ENCODE measurements at regions not wholly inside any gene's neighbourhood (a gene's known extent, or its start where the extent isn't known, plus 50 kb on each side); places are given as distances from the start of the nearest gene placed in this dataset.
A peak's percentile ranks its signal among the peaks of the same experiment; 100 is the strongest.

GRCh38 chr13:85074543-85075313 lies 724.5 kb downstream of the SLITRK6 start:
- ChIA-PET CTCF (no interaction called here), POLR2A (ENCODE audit: unreplicated experiment) (no interaction called here)
- no peak for TF ChIP-seq CHD1 (IDR thresholded peaks at IDR 0.05; ENCODE audit: low read depth, low read length)
- TF ChIP-seq RAD21 (IDR thresholded peaks at IDR 0.05; ENCODE audit: low read length) = no peak
- no peak for TF ChIP-seq CEBPB (IDR thresholded peaks at IDR 0.05; ENCODE audit: low read depth, low read length)
- no peak for TF ChIP-seq CTCF (conservative IDR thresholded peaks at IDR 0.05; ENCODE audit: low read depth, low read length)
- TF ChIP-seq MAFK (IDR thresholded peaks at IDR 0.05; ENCODE audit: low read depth, low read length) = 0 out of 2 replicates have a peak, but pooled peaks have one; percentile 13
- TF ChIP-seq MXI1 (IDR thresholded peaks at IDR 0.05; ENCODE audit: borderline replicate concordance, low read depth, low read length) = no peak
- no peak overlapping the region for H3K56ac ChIP-seq (ENCODE audit: extremely low read depth, insufficient read depth, low read length)
- no peak overlapping the region for H3K4ac ChIP-seq (ENCODE audit: low read depth, low read length)
- no peak overlapping the region for H3K4me3 ChIP-seq (ENCODE audit: insufficient read depth, low read depth, low read length)
- H2AK9ac ChIP-seq (replicated peaks; ENCODE audit: low read depth, low read length, poor library complexity) = no peak overlapping the region
- H3K18ac ChIP-seq (ENCODE audit: low read depth, low read length) = no peak overlapping the region
- WGBS, 2 experiments (ENCODE audit: extremely low coverage in 2 of 2, insufficient read length in 1 of 2) = no CpG with 5 or more reads among the region's 5 CpGs
- H4K5ac ChIP-seq (ENCODE audit: low read depth, low read length) = no peak overlapping the region
- ATAC-seq (ENCODE audit: low read depth) = no peak
- no peak overlapping the region for H2AFZ ChIP-seq (replicated peaks; ENCODE audit: low read length, poor library complexity)
- no peak overlapping the region for H4K8ac ChIP-seq (ENCODE audit: low read depth in 2 of 2, low read length in 2 of 2)
- H3K23ac ChIP-seq (ENCODE audit: low read depth, low read length) = no peak overlapping the region
- no peaks in the 10 kb centered on the region for H3K79me1 ChIP-seq (ENCODE audit: low read depth in 1 of 2, low read length in 2 of 2)
- no TSS peak for BruUV-seq (replicated peaks)
- H3K9me3 ChIP-seq (ENCODE audit: control insufficient read depth, insufficient read depth, low read length) = no peaks in the 10 kb centered on the region
- no peak overlapping the region for H4K91ac ChIP-seq (ENCODE audit: insufficient read depth, low read depth, low read length)
- H3K14ac ChIP-seq (replicated peaks; ENCODE audit: low read depth, low read length) = no peak overlapping the region
- dilution Hi-C loops (cut with HindIII; ENCODE audit: low sequenced_read_pairs, unreplicated experiment) = no loop called here
- no peak overlapping the region for H2BK120ac ChIP-seq (ENCODE audit: low read depth, low read length)
- no peaks in the 10 kb centered on the region for H4K20me1 ChIP-seq (ENCODE audit: insufficient read depth, low read length)
- H3K36me3 ChIP-seq (ENCODE audit: control insufficient read depth, insufficient read depth, low read length) = no peaks in the 10 kb centered on the region
- in situ Hi-C loops (cut with MboI; ENCODE audit: low sequenced_read_pairs) = no loop called here
- H3K27ac ChIP-seq (ENCODE audit: insufficient read depth, low read length) = no peak overlapping the region
- H3K4me1 ChIP-seq (ENCODE audit: control insufficient read depth, insufficient read depth, low read length) = no peaks in the 10 kb centered on the region
- no peak for DNase-seq
- no peaks in the 10 kb centered on the region for H3K27me3 ChIP-seq (ENCODE audit: control insufficient read depth, insufficient read depth, low read length)
- H3K9ac ChIP-seq (ENCODE audit: low read depth, low read length) = no peak overlapping the region
- H3K4me2 ChIP-seq (ENCODE audit: low read depth, low read length) = no peak overlapping the region
- no peak overlapping the region for H2BK15ac ChIP-seq (ENCODE audit: low read depth, low read length)
- H3K9me1 ChIP-seq (ENCODE audit: insufficient read depth, low read length) = no peaks in the 10 kb centered on the region
- H2BK5ac ChIP-seq (ENCODE audit: low read depth, low read length, poor library complexity, severe bottlenecking) = no peak overlapping the region
- H2AK5ac ChIP-seq (ENCODE audit: low read depth, low read length) = no peak overlapping the region
- intact Hi-C loops (cut with micrococcal nuclease) = no loop called here
- no peak overlapping the region for H2BK20ac ChIP-seq (ENCODE audit: low read depth, low read length)

Measured in IMR-90 (cell line).